UCSD-AML1 (cell line): ENCODE measurements at regions not wholly inside any gene's neighbourhood (a gene's known extent, or its start where the extent isn't known, plus 50 kb on each side); places are given as distances from the start of the nearest gene placed in this dataset.

Source experiments
- DNase-seq: peaks from one replicate; lab custom pipeline; 2025; ENCODE audit not compliant: unreplicated experiment; lab: John Stamatoyannopoulos, UW

GRCh38 chr9:38164659-38165221 lies 95.7 kb upstream of the SHB start:
- DNase-seq: peak; percentile 34

GRCh38 chr9:38163518-38163917 lies 94.5 kb upstream of the SHB start:
- no peak for DNase-seq

- no peak for DNase-seq
Measured at GRCh38 chr9:38162332-38163211, 93.5 kb upstream of the SHB start.

- peak; percentile 46 for DNase-seq
Measured at GRCh38 chr9:38160613-38161215, 91.7 kb upstream of the SHB start.

- DNase-seq: no peak
Measured at GRCh38 chr9:38159599-38159998, 90.6 kb upstream of the SHB start.

- no peak for DNase-seq
Measured at GRCh38 chr9:38158628-38159027, 89.6 kb upstream of the SHB start.

GRCh38 chr9:38157711-38158110 lies 88.7 kb upstream of the SHB start:
- DNase-seq: no peak

- DNase-seq: no peak
Measured at GRCh38 chr9:38154501-38155421, 85.7 kb upstream of the SHB start.

- DNase-seq: no peak
Measured at GRCh38 chr9:38153910-38154291, 84.9 kb upstream of the SHB start.

- DNase-seq: no peak
Measured at GRCh38 chr9:38153152-38153909, 84.3 kb upstream of the SHB start.

- DNase-seq: no peak
Measured at GRCh38 chr9:38149647-38150046, 80.6 kb upstream of the SHB start.

- DNase-seq: no peak
Measured at GRCh38 chr9:38146844-38147243, 77.8 kb upstream of the SHB start.

- DNase-seq: no peak
Measured at GRCh38 chr9:38145526-38146053, 76.6 kb upstream of the SHB start.

- no peak for DNase-seq
Measured at GRCh38 chr9:38144421-38144820, 75.4 kb upstream of the SHB start.

GRCh38 chr9:38141746-38142591 lies 72.9 kb upstream of the SHB start:
- DNase-seq: no peak

- DNase-seq: no peak
Measured at GRCh38 chr9:38138276-38138675, 69.2 kb upstream of the SHB start.

GRCh38 chr9:38137342-38137741 lies 68.3 kb upstream of the SHB start:
- DNase-seq: no peak

- no peak for DNase-seq
Measured at GRCh38 chr9:38136386-38136785, 67.4 kb upstream of the SHB start.

- no peak for DNase-seq
Measured at GRCh38 chr9:38134611-38135237, 65.7 kb upstream of the SHB start.
